Ishikawa (cell line): ENCODE measurements at regions not wholly inside any gene's neighbourhood (a gene's known extent, or its start where the extent isn't known, plus 50 kb on each side); places are given as distances from the start of the nearest gene placed in this dataset.

Source experiments
- CEBPB ChIP-seq: IDR thresholded peaks from 2 replicates; pipeline ENCODE4 v1.6.1; 2012
- CREB1 ChIP-seq: IDR thresholded peaks from 2 replicates; pipeline ENCODE4 v1.6.1; 2012; ENCODE audit warnings: low read depth
- EGR1 ChIP-seq: IDR thresholded peaks from 2 replicates; pipeline ENCODE4 v1.6.1; 2012
- EP300 ChIP-seq: IDR thresholded peaks from 2 replicates; pipeline ENCODE4 v1.6.1; 2012; ENCODE audit warnings: borderline replicate concordance
- FOXM1 ChIP-seq: IDR thresholded peaks from 2 replicates; pipeline ENCODE4 v1.6.1; 2012; ENCODE audit warnings: low read depth, borderline replicate concordance
- NFIC ChIP-seq: IDR thresholded peaks from 2 replicates; pipeline ENCODE4 v1.6.1; 2012
- RAD21 ChIP-seq: IDR thresholded peaks from 2 replicates; pipeline ENCODE4 v1.6.1; 2012; ENCODE audit warnings: low read depth
- TCF12 ChIP-seq: IDR thresholded peaks from 2 replicates; pipeline ENCODE4 v1.6.1; 2012; ENCODE audit warnings: low read depth
- TEAD4 ChIP-seq: IDR thresholded peaks from 2 replicates; pipeline ENCODE4 v1.6.1; 2012
- USF1 ChIP-seq: IDR thresholded peaks from 2 replicates; pipeline ENCODE4 v1.6.1; 2012
- YY1 ChIP-seq: IDR thresholded peaks from 2 replicates; pipeline ENCODE4 v1.6.1; 2012; ENCODE audit warnings: low read depth
- ZBTB7A ChIP-seq: IDR thresholded peaks from 2 replicates; pipeline ENCODE4 v1.6.1; 2012; ENCODE audit warnings: low read depth
- TF ChIP-seq, protein P1 (sequence below): IDR thresholded peaks from 2 replicates; pipeline ENCODE4 v1.6.1; 2012

DNA sequence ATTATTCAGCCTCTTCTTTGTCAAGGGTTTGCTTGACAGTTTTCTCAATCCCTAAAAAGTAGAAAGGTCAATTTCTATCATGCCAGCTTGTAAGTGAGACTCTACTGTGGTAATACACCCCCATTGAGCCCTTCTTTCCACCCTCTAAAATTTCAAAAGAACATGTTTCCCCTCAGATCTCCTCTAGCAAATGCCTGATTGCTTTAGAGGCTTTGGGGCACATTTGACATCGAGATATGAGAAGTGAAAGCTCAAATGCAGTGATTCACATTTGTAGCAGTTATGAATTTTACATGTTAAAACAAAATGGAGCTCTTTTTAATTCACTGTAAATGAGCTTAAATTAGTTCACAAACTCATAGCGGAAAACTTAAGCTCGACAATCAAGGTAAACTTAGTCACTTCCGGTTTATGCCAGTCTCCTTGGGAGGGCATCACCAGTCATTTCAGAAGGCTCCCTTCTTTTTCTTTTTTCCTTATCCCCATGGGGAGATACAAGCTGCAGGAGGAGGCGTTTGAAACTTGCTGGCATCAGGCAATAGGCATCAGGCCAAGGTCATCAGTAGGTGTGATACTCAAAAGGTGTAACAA, 55.3 kb upstream of the ADO start:
- TF ChIP-seq FOXM1 (no peak), YY1 (no peak), ZBTB7A (no peak), EP300 (no peak), CEBPB (no peak), NFIC (no peak), CREB1 (no peak), RAD21 (no peak), USF1 (no peak), TEAD4 (no peak), TCF12 (no peak), EGR1 (no peak)
- TF ChIP-seq, protein P1, sequence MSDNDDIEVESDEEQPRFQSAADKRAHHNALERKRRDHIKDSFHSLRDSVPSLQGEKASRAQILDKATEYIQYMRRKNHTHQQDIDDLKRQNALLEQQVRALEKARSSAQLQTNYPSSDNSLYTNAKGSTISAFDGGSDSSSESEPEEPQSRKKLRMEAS: no peak
